IMR-90 (cell line): ENCODE measurements at regions not wholly inside any gene's neighbourhood (a gene's known extent, or its start where the extent isn't known, plus 50 kb on each side); places are given as distances from the start of the nearest gene placed in this dataset.

ENCODE experiments used
- ATAC-seq: fragments of 200-7000 bp; cut with Tn5 transposase; 2 replicates; pipeline ENCODE4 v1.9.1; 2020; ENCODE audit warnings: low read depth, mild to moderate bottlenecking, moderate library complexity
- BruUV-seq: library from RNA; stranded (reverse); fragments of 400-500 nt; replicated peaks from 2 replicates; lab custom pipeline; 2021; lab: Mats Ljungman, UMichigan
- CTCF ChIA-PET: fragments of 300-600 bp; formaldehyde crosslinking; extraction: SDS; loops from one replicate; lab custom pipeline; 2021; ENCODE audit warnings: antibody characterized with exemption; lab: Yijun Ruan, JAX
- POLR2A ChIA-PET: fragments of 300-600 bp; sonication (Branson Sonifier 250); formaldehyde crosslinking; loops from one replicate; lab custom pipeline; 2022; ENCODE audit warnings: antibody characterized with exemption; ENCODE audit not compliant: unreplicated experiment; lab: Charles Lee
- DNase-seq: peaks from one replicate; pipeline ENCODE4 v3.0.0; 2013
- H2AFZ ChIP-seq: replicated peaks from 2 replicates; pipeline ENCODE3; 2013; ENCODE audit warnings: low read length, mild to moderate bottlenecking; ENCODE audit not compliant: poor library complexity
- H2AK5ac ChIP-seq: 2 replicates; pipeline ENCODE4 v1.6.1; 2013; ENCODE audit warnings: low read depth, low read length, inconsistent platforms
- H2AK9ac ChIP-seq: replicated peaks from 2 replicates; pipeline ENCODE3; 2013; ENCODE audit warnings: mild to moderate bottlenecking, low read depth, low read length, moderate library complexity; ENCODE audit not compliant: poor library complexity
- H2BK120ac ChIP-seq: 2 replicates; pipeline ENCODE4 v1.6.1; 2013; ENCODE audit warnings: low read depth, low read length, inconsistent platforms
- H2BK15ac ChIP-seq: 3 replicates; pipeline ENCODE4 v1.6.1; 2013; ENCODE audit warnings: low read depth, low read length, inconsistent platforms
- H2BK20ac ChIP-seq: 2 replicates; pipeline ENCODE4 v1.6.1; 2013; ENCODE audit warnings: low read depth, mild to moderate bottlenecking, inconsistent platforms, low read length, moderate library complexity
- H2BK5ac ChIP-seq: 2 replicates; pipeline ENCODE4 v1.6.1; 2013; ENCODE audit warnings: mild to moderate bottlenecking, low read depth, low read length, inconsistent platforms; ENCODE audit not compliant: poor library complexity, severe bottlenecking
- H3K14ac ChIP-seq: replicated peaks from 2 replicates; pipeline ENCODE4 v1.6.1; 2013; ENCODE audit warnings: low read depth, low read length, inconsistent platforms
- H3K18ac ChIP-seq: 2 replicates; pipeline ENCODE4 v1.6.1; 2013; ENCODE audit warnings: low read depth, low read length, control low read depth
- H3K23ac ChIP-seq: 2 replicates; pipeline ENCODE4 v1.6.1; 2013; ENCODE audit warnings: low read depth, low read length, inconsistent platforms
- H3K27ac ChIP-seq: 2 replicates; pipeline ENCODE4 v1.5.1; 2013; ENCODE audit warnings: mild to moderate bottlenecking, control low read depth, low read length; ENCODE audit not compliant: insufficient read depth
- H3K27me3 ChIP-seq: 2 replicates; pipeline ENCODE4 v1.6.1; 2013; ENCODE audit warnings: low read length; ENCODE audit not compliant: control insufficient read depth, insufficient read depth
- H3K36me3 ChIP-seq: 2 replicates; pipeline ENCODE4 v1.6.1; 2013; ENCODE audit warnings: low read length, mixed read lengths; ENCODE audit not compliant: control insufficient read depth, insufficient read depth
- H3K4ac ChIP-seq: 2 replicates; pipeline ENCODE4 v1.6.1; 2013; ENCODE audit warnings: low read depth, low read length, inconsistent platforms
- H3K4me1 ChIP-seq: 2 replicates; pipeline ENCODE4 v1.6.1; 2013; ENCODE audit warnings: low read length, mixed read lengths; ENCODE audit not compliant: control insufficient read depth, insufficient read depth
- H3K4me2 ChIP-seq: 2 replicates; pipeline ENCODE4 v1.6.1; 2013; ENCODE audit warnings: low read depth, mild to moderate bottlenecking, control low read depth, low read length, moderate library complexity
- H3K4me3 ChIP-seq: 2 replicates; pipeline ENCODE4 v1.5.1; 2013; ENCODE audit warnings: low read depth, mild to moderate bottlenecking, control low read depth, low read length, moderate library complexity; ENCODE audit not compliant: insufficient read depth
- H3K56ac ChIP-seq: 2 replicates; pipeline ENCODE4 v1.6.1; 2013; ENCODE audit warnings: low read length, inconsistent platforms; ENCODE audit not compliant: insufficient read depth; ENCODE audit errors: extremely low read depth
- H3K79me1 ChIP-seq, 2 experiments: 2 replicates each; pipeline ENCODE4 v1.6.1; 2013; ENCODE audit warnings: low read length in 2 of 2, inconsistent platforms in 1 of 2, low read depth in 1 of 2
- H3K9ac ChIP-seq: 2 replicates; pipeline ENCODE4 v1.6.1; 2013; ENCODE audit warnings: low read depth, low read length, control low read depth
- H3K9me1 ChIP-seq: 2 replicates; pipeline ENCODE4 v1.6.1; 2013; ENCODE audit warnings: low read length, inconsistent platforms; ENCODE audit not compliant: insufficient read depth
- H3K9me3 ChIP-seq: 2 replicates; pipeline ENCODE4 v1.6.1; 2013; ENCODE audit warnings: low read length; ENCODE audit not compliant: control insufficient read depth, insufficient read depth
- H4K20me1 ChIP-seq: 2 replicates; pipeline ENCODE4 v1.6.1; 2013; ENCODE audit warnings: low read length, inconsistent platforms; ENCODE audit not compliant: insufficient read depth
- H4K5ac ChIP-seq: 2 replicates; pipeline ENCODE4 v1.6.1; 2013; ENCODE audit warnings: mild to moderate bottlenecking, low read depth, low read length, control low read depth
- H4K8ac ChIP-seq, 2 experiments: 2 replicates each; pipeline ENCODE4 v1.6.1; 2013; ENCODE audit warnings: low read depth in 2 of 2, low read length in 2 of 2, control low read depth in 1 of 2, inconsistent platforms in 1 of 2
- H4K91ac ChIP-seq: 2 replicates; pipeline ENCODE4 v1.6.1; 2013; ENCODE audit warnings: low read depth, low read length, inconsistent platforms; ENCODE audit not compliant: insufficient read depth
- CEBPB ChIP-seq: IDR thresholded peaks from 2 replicates; pipeline ENCODE4 v1.6.1; 2012; ENCODE audit warnings: low read depth, low read length, improper control_type of control experiment
- ELK1 ChIP-seq: fragments of 150-350 bp; IDR thresholded peaks from 2 replicates; pipeline ENCODE4 v1.6.1; 2016; ENCODE audit warnings: low read depth, mild to moderate bottlenecking, low read length, moderate library complexity, borderline replicate concordance
- MAZ ChIP-seq: IDR thresholded peaks from 2 replicates; pipeline ENCODE4 v1.6.1; 2012; ENCODE audit warnings: low read depth, mild to moderate bottlenecking, low read length, improper control_type of control experiment, moderate library complexity, borderline replicate concordance
- WGBS, 2 experiments: methylation state at CpG; one replicate each; pipeline versions ENCODE4 v1.1.5 to v1.1.7; 2013; ENCODE audit warnings: missing lambda C conversion rate in 2 of 2; ENCODE audit not compliant: insufficient read length in 1 of 2; ENCODE audit errors: extremely low coverage in 2 of 2; 5-methylcytosine and 5-hydroxymethylcytosine counted together
- dilution Hi-C: fragments of 300-500 bp; cut with HindIII; formaldehyde crosslinking; loops from one replicate; pipeline ENCODE4 v1.14.3; 2018; ENCODE audit warnings: low sequenced_read_pairs; ENCODE audit not compliant: unreplicated experiment
- in situ Hi-C: fragments of 300-500 bp; cut with MboI; formaldehyde crosslinking; loops from 3 replicates; pipeline ENCODE4 v1.14.3; 2019; ENCODE audit warnings: low sequenced_read_pairs, inconsistent platforms, mixed read lengths
- intact Hi-C: fragments of 100-400 bp; cut with micrococcal nuclease; formaldehyde crosslinking; loops from 2 replicates; pipeline ENCODE4 v1.10.0; 2022

- DNase-seq (no peak), ATAC-seq (no peak)
- no peak for TF ChIP-seq ELK1
- no peak for TF ChIP-seq CEBPB
- TF ChIP-seq MAZ, result no peak
- H3K79me1 ChIP-seq, result no peaks in the 10 kb centered on the region
- no TSS peak for BruUV-seq
- H4K20me1 ChIP-seq, result no peaks in the 10 kb centered on the region
- H3K27ac ChIP-seq, result no peak overlapping the region
- H3K9me3 ChIP-seq, result peaks cover 12% of the 10 kb centered on the region
- no peaks in the 10 kb centered on the region for H3K4me1 ChIP-seq
- ChIA-PET POLR2A (no interaction called here), CTCF (no interaction called here)
- H3K9me1 ChIP-seq, result no peaks in the 10 kb centered on the region
- H3K14ac ChIP-seq, result no peak overlapping the region
- no peak overlapping the region for H3K18ac ChIP-seq
- no peak overlapping the region for H2AFZ ChIP-seq
- H3K4me3 ChIP-seq, result no peak overlapping the region
- H2AK9ac ChIP-seq, result no peak overlapping the region
- H3K27me3 ChIP-seq, result no peaks in the 10 kb centered on the region
- H3K4ac ChIP-seq, result no peak overlapping the region
- intact Hi-C loops (no loop called here), dilution Hi-C loops (no loop called here), in situ Hi-C loops (no loop called here)
- H4K5ac ChIP-seq, result no peak overlapping the region
- WGBS, 2 experiments, result no CpG with 5 or more reads among the region's 1 CpG
- H2AK5ac ChIP-seq, result no peak overlapping the region
- no peak overlapping the region for H3K4me2 ChIP-seq
- H2BK120ac ChIP-seq, result no peak overlapping the region
- H4K8ac ChIP-seq, result no peak overlapping the region
- H3K23ac ChIP-seq, result no peak overlapping the region
- no peak overlapping the region for H3K9ac ChIP-seq
- no peak overlapping the region for H3K56ac ChIP-seq
- H2BK5ac ChIP-seq, result no peak overlapping the region
- no peak overlapping the region for H2BK15ac ChIP-seq
- H4K91ac ChIP-seq, result no peak overlapping the region
- H3K36me3 ChIP-seq, result no peaks in the 10 kb centered on the region
- H2BK20ac ChIP-seq, result no peak overlapping the region
Observed at GRCh38 chr5:116789522-116789921, 214.9 kb upstream of the SEMA6A start.
